K562 (cell line): ENCODE measurements at regions not wholly inside any gene's neighbourhood (a gene's known extent, or its start where the extent isn't known, plus 50 kb on each side); places are given as distances from the start of the nearest gene placed in this dataset.

Source experiments
- ATAC-seq: fragments of 200-7000 bp; cut with Tn5 transposase; 3 replicates; pipeline ENCODE4 v1.9.1; 2020; ENCODE audit warnings: moderate library complexity
- BruUV-seq: library from RNA; stranded (reverse); fragments of 400-500 nt; replicated peaks from 2 replicates; lab custom pipeline; 2021; lab: Mats Ljungman, UMichigan
- CTCF ChIA-PET: fragments of 300-600 bp; formaldehyde crosslinking; extraction: SDS; loops from one replicate; lab custom pipeline; 2021; ENCODE audit warnings: low intra/inter-chr PET ratio; lab: Yijun Ruan, JAX
- POLR2A ChIA-PET: fragments of 300-600, 350-650 bp; sonication (Branson Sonifier 250); formaldehyde crosslinking; extraction: SDS; loops from one replicate; lab custom pipeline; 2021; ENCODE audit warnings: antibody characterized with exemption, inconsistent platforms; lab: Yijun Ruan, JAX
- DNase-seq, 4 experiments: peaks; one replicate each; pipeline versions ENCODE4 v3.0.0 to v3.0.0-alpha.2; 2011 to 2018; ENCODE audit warnings: low spot score in 3 of 4, mixed read lengths in 3 of 4; ENCODE audit errors: extremely low read depth in 1 of 4
- FAIRE-seq: peaks from 2 replicates; lab custom pipeline; 2011; peaks lifted over from hg19 to GRCh38; lab: Jason Lieb, UNC
- H2AFZ ChIP-seq: 2 replicates; pipeline ENCODE4 v1.6.0; 2011; ENCODE audit warnings: low read depth, low read length, control low read depth, inconsistent platforms
- H3K27ac ChIP-seq: fragments of 200-600 bp; 3 replicates; pipeline ENCODE4 v1.8.0; 2011; ENCODE audit warnings: low read depth, mild to moderate bottlenecking, control low read depth, inconsistent platforms, low read length, moderate library complexity, mixed read lengths; ENCODE audit errors: extremely low read depth
- H3K27me3 ChIP-seq, 2 experiments: fragments of 300-600 bp in 1 of 2; 2 replicates in 1 of 2; 3 replicates in 1 of 2; pipeline versions ENCODE4 v1.6.0 to v1.8.0; 2011; ENCODE audit warnings: inconsistent platforms in 2 of 2, low read length in 2 of 2, mild to moderate bottlenecking in 1 of 2, mixed read lengths in 1 of 2, moderate library complexity in 1 of 2; ENCODE audit not compliant: control insufficient read depth in 2 of 2, insufficient read depth in 2 of 2
- H3K36me3 ChIP-seq: fragments of 300-600 bp; 3 replicates; pipeline ENCODE4 v1.8.0; 2011; ENCODE audit warnings: mild to moderate bottlenecking, low read length, inconsistent platforms; ENCODE audit not compliant: control insufficient read depth, insufficient read depth
- H3K4me1 ChIP-seq, 2 experiments: fragments of 200-600 bp in 1 of 2; replicated peaks in 1 of 2; 2 replicates in 1 of 2; 3 replicates in 1 of 2; pipeline versions ENCODE4 v1.5.1 to v1.8.0; 2011; ENCODE audit warnings: inconsistent platforms in 2 of 2, low read length in 2 of 2, mild to moderate bottlenecking in 1 of 2, mixed read lengths in 1 of 2, moderate library complexity in 1 of 2; ENCODE audit not compliant: control insufficient read depth in 2 of 2, insufficient read depth in 2 of 2
- H3K4me2 ChIP-seq: 2 replicates; pipeline ENCODE4 v1.6.1; 2011; ENCODE audit warnings: low read length, control low read depth, inconsistent platforms, mixed read lengths; ENCODE audit not compliant: insufficient read depth
- H3K4me3 ChIP-seq: fragments of 200-600 bp; sonication (generic), shearing (Covaris generic); 2 replicates; pipeline ENCODE4 v1.5.1; 2016; ENCODE audit warnings: control low read depth, inconsistent platforms
- H3K79me2 ChIP-seq: fragments of 200-600 bp; 3 replicates; pipeline ENCODE4 v1.8.0; 2011; ENCODE audit warnings: low read length, inconsistent platforms; ENCODE audit not compliant: control insufficient read depth, insufficient read depth
- H3K9ac ChIP-seq, 2 experiments: 2 replicates each; pipeline versions ENCODE4 v1.6.0 to v1.6.1; 2011; ENCODE audit warnings: low read depth in 2 of 2, low read length in 2 of 2, control low read depth in 1 of 2, inconsistent platforms in 1 of 2, mild to moderate bottlenecking in 1 of 2, mixed read lengths in 1 of 2; ENCODE audit not compliant: insufficient read depth in 1 of 2
- H3K9me1 ChIP-seq: one replicate; pipeline ENCODE4 v1.6.0; 2011; ENCODE audit warnings: inconsistent platforms, mild to moderate bottlenecking, low read length, moderate library complexity; ENCODE audit not compliant: control insufficient read depth, insufficient read depth
- H3K9me3 ChIP-seq: replicated peaks from 2 replicates; pipeline ENCODE4 v1.5.1; 2011; ENCODE audit warnings: low read depth, low read length, inconsistent platforms; ENCODE audit not compliant: control insufficient read depth, insufficient read depth
- H4K20me1 ChIP-seq: replicated peaks from 2 replicates; pipeline ENCODE4 v1.6.1; 2011; ENCODE audit warnings: low read length, inconsistent platforms, mixed read lengths; ENCODE audit not compliant: control insufficient read depth, insufficient read depth
- ARHGAP35 ChIP-seq: fragments of 450-650 bp; IDR thresholded peaks from 2 replicates; pipeline ENCODE4 v1.6.1; 2018; ENCODE audit not compliant: partially characterized antibody
- C11orf30 ChIP-seq: fragments of 450-650 bp; IDR thresholded peaks from 2 replicates; pipeline ENCODE4 v1.6.1; 2016; ENCODE audit warnings: low read depth, mild to moderate bottlenecking
- CHD1 ChIP-seq: fragments of 200-600 bp; sonication (generic); IDR thresholded peaks from one replicate; pipeline ENCODE4 v1.6.1; 2012; ENCODE audit warnings: mild to moderate bottlenecking, moderate library complexity, low read length, inconsistent platforms
- DDX20 ChIP-seq: fragments of 450-650 bp; IDR thresholded peaks from 2 replicates; pipeline ENCODE4 v1.6.1; 2016; ENCODE audit warnings: missing genetic modification characterization, low read depth, mild to moderate bottlenecking, missing compliant biosample characterization, moderate library complexity
- FOXJ2 ChIP-seq: fragments of 200-800 bp; sonication (Bioruptor generic); IDR thresholded peaks from 2 replicates; pipeline ENCODE4 v1.6.1; 2016; ENCODE audit warnings: missing genetic modification characterization, missing compliant biosample characterization
- FOXP4 ChIP-seq: sonication (generic); formaldehyde crosslinking; IDR thresholded peaks from 2 replicates; pipeline ENCODE4 v1.8.0; 2022; ENCODE audit warnings: mild to moderate bottlenecking, missing genetic modification reagents, borderline replicate concordance
- HNRNPL ChIP-seq: fragments of 200-400 bp; formaldehyde crosslinking; IDR thresholded peaks from 2 replicates; pipeline ENCODE4 v1.6.1; 2017; ENCODE audit warnings: low read depth, mild to moderate bottlenecking, low read length
- IRF9 ChIP-seq: fragments of 450-650 bp; IDR thresholded peaks from 2 replicates; pipeline ENCODE4 v1.6.1; 2016; ENCODE audit warnings: missing biosample characterization, missing genetic modification characterization
- MAFF ChIP-seq: IDR thresholded peaks from 2 replicates; pipeline ENCODE4 v1.6.1; 2012; ENCODE audit warnings: low read length, improper control_type of control experiment
- MAFG ChIP-seq: fragments of 450-650 bp; conservative IDR thresholded peaks from 2 replicates; pipeline ENCODE4 v1.6.1; 2016; ENCODE audit warnings: missing genetic modification characterization, missing compliant biosample characterization
- MAFK ChIP-seq: IDR thresholded peaks from 2 replicates; pipeline ENCODE4 v1.6.1; 2011; ENCODE audit warnings: low read length, improper control_type of control experiment
- MCM3 ChIP-seq: fragments of 450-650 bp; IDR thresholded peaks from 2 replicates; pipeline ENCODE4 v1.6.1; 2016
- ZC3H8 ChIP-seq: fragments of 450-650 bp; IDR thresholded peaks from 2 replicates; pipeline ENCODE4 v1.6.1; 2017
- ZFP91 ChIP-seq: sonication (generic); formaldehyde crosslinking; IDR thresholded peaks from 2 replicates; pipeline ENCODE4 v1.8.0; 2022; ENCODE audit warnings: mild to moderate bottlenecking, missing genetic modification reagents
- ZNF316 ChIP-seq: fragments of 450-650 bp; IDR thresholded peaks from 2 replicates; pipeline ENCODE4 v1.6.1; 2016
- in situ Hi-C: fragments of 300-500 bp; cut with MboI; formaldehyde crosslinking; loops from 4 replicates; pipeline ENCODE4 v1.15.0; 2018; ENCODE audit warnings: inconsistent platforms, mixed read lengths
- intact Hi-C: fragments of 100-400 bp; cut with micrococcal nuclease; formaldehyde crosslinking; loops from 2 replicates; pipeline ENCODE4 v1.14.2; 2022

DNA sequence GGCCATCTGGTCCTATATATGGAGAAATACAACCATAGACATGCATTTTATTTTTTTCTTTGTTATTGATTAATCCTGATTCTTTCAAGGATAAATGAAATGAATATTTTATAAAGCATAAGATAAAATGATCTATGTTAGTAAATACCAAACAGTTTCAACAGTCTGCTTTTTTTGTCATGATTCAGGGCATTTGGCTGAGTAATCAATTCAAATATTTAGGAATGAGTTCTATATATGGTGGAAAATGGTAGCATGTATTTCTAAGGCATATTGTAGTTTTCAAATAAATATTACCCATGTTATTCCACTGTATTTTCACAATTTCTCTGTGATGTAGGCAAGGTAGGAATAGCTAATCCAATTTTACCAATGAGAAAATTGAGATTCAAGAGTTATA, 287.5 kb upstream of the FKBP1C start:
- no peak overlapping the region for H3K4me2 ChIP-seq
- no peak overlapping the region for H3K4me3 ChIP-seq
- H3K4me1 ChIP-seq: no peaks in the 10 kb centered on the region
- TF ChIP-seq ZNF316 (peak; percentile 71), ARHGAP35 (no peak), MAFF (peak; percentile 62), FOXJ2 (tag) (no peak), MCM3 (no peak), HNRNPL (no peak), ZFP91 (no peak), MAFG (peak; percentile 38; the same call in 1 of the 2 replicates), FOXP4 (CRISPR knock-in tag) (no peak), ZC3H8 (no peak), C11orf30 (peak; percentile 36; the same call in 1 of the 2 replicates), CHD1 (no peak), MAFK (peak; percentile 59; the same call in 1 of the 2 replicates), IRF9 (no peak), DDX20 (tag) (no peak)
- H3K9ac ChIP-seq: no peak overlapping the region
- H3K9me3 ChIP-seq: no peaks in the 10 kb centered on the region
- no peaks in the 10 kb centered on the region for H3K79me2 ChIP-seq
- BruUV-seq: no TSS peak
- H3K9me1 ChIP-seq: no peaks in the 10 kb centered on the region
- no peaks in the 10 kb centered on the region for H4K20me1 ChIP-seq
- intact Hi-C loops: no loop called here
- no peak overlapping the region for H3K27ac ChIP-seq
- no peaks in the 10 kb centered on the region for H3K27me3 ChIP-seq
- ATAC-seq (no peak), DNase-seq (no peak), FAIRE-seq (no peak)
- ChIA-PET CTCF (no interaction called here), POLR2A (no interaction called here)
- H3K36me3 ChIP-seq: no peaks in the 10 kb centered on the region
- in situ Hi-C loops: no loop called here
- H2AFZ ChIP-seq: no peak overlapping the region
